HepG2 (cell line): ENCODE measurements at regions not wholly inside any gene's neighbourhood (a gene's known extent, or its start where the extent isn't known, plus 50 kb on each side); places are given as distances from the start of the nearest gene placed in this dataset.

Source experiments
- ARID4A ChIP-seq: sonication (generic); formaldehyde crosslinking; IDR thresholded peaks from 2 replicates; pipeline ENCODE4 v1.5.0; 2020; ENCODE audit warnings: mild to moderate bottlenecking, missing genetic modification reagents, borderline replicate concordance
- ATM ChIP-seq: fragments of 450-650 bp; IDR thresholded peaks from 2 replicates; pipeline ENCODE4 v1.7.1; 2017; ENCODE audit warnings: mild to moderate bottlenecking, borderline replicate concordance
- CBFB ChIP-seq: sonication (generic); formaldehyde crosslinking; IDR thresholded peaks from 2 replicates; pipeline ENCODE4 v1.4.0; 2020; ENCODE audit warnings: missing genetic modification reagents
- FOSL1 ChIP-seq: sonication (generic); formaldehyde crosslinking; IDR thresholded peaks from 2 replicates; pipeline ENCODE4 v1.9.0; 2021; ENCODE audit warnings: missing genetic modification reagents, borderline replicate concordance
- FOSL2 ChIP-seq: sonication (generic); formaldehyde crosslinking; IDR thresholded peaks from 2 replicates; pipeline ENCODE4 v1.4.0; 2020; ENCODE audit warnings: missing genetic modification reagents
- FOXK1 ChIP-seq: sonication (generic); formaldehyde crosslinking; IDR thresholded peaks from 2 replicates; pipeline ENCODE4 v1.4.0; 2020; ENCODE audit warnings: low read depth, missing genetic modification reagents, borderline replicate concordance
- FOXP4 ChIP-seq: sonication (generic); formaldehyde crosslinking; IDR thresholded peaks from 2 replicates; pipeline ENCODE4 v1.4.0; 2020; ENCODE audit warnings: missing genetic modification reagents
- IRF1 ChIP-seq: sonication (generic); formaldehyde crosslinking; IDR thresholded peaks from 2 replicates; pipeline ENCODE4 v1.4.0; 2020; ENCODE audit warnings: low read depth, mild to moderate bottlenecking, missing genetic modification reagents
- NCOA5 ChIP-seq: sonication (generic); formaldehyde crosslinking; IDR thresholded peaks from 2 replicates; pipeline ENCODE4 v1.4.0; 2020; ENCODE audit warnings: missing genetic modification reagents
- POLR2G ChIP-seq: fragments of 200-400 bp; formaldehyde crosslinking; IDR thresholded peaks from 2 replicates; pipeline ENCODE4 v1.6.1; 2018; ENCODE audit warnings: mild to moderate bottlenecking, low read depth, low read length, moderate library complexity
- STAT6 ChIP-seq: sonication (generic); formaldehyde crosslinking; IDR thresholded peaks from 2 replicates; pipeline ENCODE4 v1.4.0; 2020; ENCODE audit warnings: missing genetic modification reagents, mild to moderate bottlenecking, borderline replicate concordance
- YY1 ChIP-seq: IDR thresholded peaks from 2 replicates; pipeline ENCODE4 v1.6.1; 2011; ENCODE audit warnings: low read length, low read depth, moderate library complexity, mild to moderate bottlenecking; ENCODE audit not compliant: insufficient read depth, insufficient replicate concordance
- ZBTB43 ChIP-seq: sonication (generic); formaldehyde crosslinking; conservative IDR thresholded peaks from 2 replicates; pipeline ENCODE4 v1.4.0; 2020; ENCODE audit warnings: missing genetic modification reagents
- ZNF224 ChIP-seq: sonication (generic); formaldehyde crosslinking; IDR thresholded peaks from 2 replicates; pipeline ENCODE4 v1.5.0; 2020; ENCODE audit warnings: mild to moderate bottlenecking, missing genetic modification reagents
- ZNF333 ChIP-seq: sonication (generic); formaldehyde crosslinking; IDR thresholded peaks from 2 replicates; pipeline ENCODE4 v1.4.0; 2020; ENCODE audit warnings: mild to moderate bottlenecking, missing genetic modification reagents, borderline replicate concordance
- ZNF496 ChIP-seq: sonication (generic); formaldehyde crosslinking; IDR thresholded peaks from 2 replicates; pipeline ENCODE4 v1.8.1; 2023; ENCODE audit warnings: mild to moderate bottlenecking, moderate library complexity, missing genetic modification reagents; ENCODE audit not compliant: insufficient replicate concordance
- ZNF780A ChIP-seq: sonication (generic); formaldehyde crosslinking; IDR thresholded peaks from 2 replicates; pipeline ENCODE4 v1.8.0; 2022; ENCODE audit warnings: mild to moderate bottlenecking, missing genetic modification reagents, moderate library complexity

- no peak for TF ChIP-seq ZNF496 (CRISPR knock-in tag)
- TF ChIP-seq ARID4A (CRISPR knock-in tag) = no peak
- TF ChIP-seq ZNF780A (CRISPR knock-in tag) = no peak
- TF ChIP-seq ATM = no peak
- TF ChIP-seq POLR2G = no peak
- 0 out of 2 replicates have a peak, but pooled peaks have one; percentile 26 for TF ChIP-seq FOXP4 (CRISPR knock-in tag)
- TF ChIP-seq STAT6 (CRISPR knock-in tag) = no peak
- TF ChIP-seq FOSL2 = peak; percentile 77
- peak; percentile 37; the same call in 1 of the 2 replicates for TF ChIP-seq FOSL1
- no peak for TF ChIP-seq IRF1 (CRISPR knock-in tag)
- TF ChIP-seq ZNF333 (CRISPR knock-in tag) = no peak
- TF ChIP-seq YY1 = no peak
- TF ChIP-seq NCOA5 = no peak
- TF ChIP-seq FOXK1 (CRISPR knock-in tag) = no peak
- no peak for TF ChIP-seq CBFB (CRISPR knock-in tag)
- no peak for TF ChIP-seq ZNF224
- no peak for TF ChIP-seq ZBTB43
These were observed 112.5 kb upstream of the F3 start (continued) for GRCh38 chr1:94654031-94654430.
